HG03442 (cell line): ENCODE measurements at regions not wholly inside any gene's neighbourhood (a gene's known extent, or its start where the extent isn't known, plus 50 kb on each side); places are given as distances from the start of the nearest gene placed in this dataset.
"Not testable (repeated sequence)": the region's sequence is repeated elsewhere in the genome, so short reads cannot be mapped to it uniquely, and the experiment has no call there.

Experiments
- ATAC-seq: cut with Tn5 transposase; IDR thresholded peaks from one replicate; pipeline ENCODE4 v1.9.1; 2021; ENCODE audit warnings: mild to moderate bottlenecking, moderate library complexity; ENCODE audit not compliant: unreplicated experiment

GRCh38 chr13:63551731-63552130 is 2136.1 kb upstream of the PCDH20 start:
- no peak for ATAC-seq

GRCh38 chr13:63546524-63546923 is 2130.9 kb upstream of the PCDH20 start:
- ATAC-seq, result no peak

- ATAC-seq, result no peak
Measured at GRCh38 chr13:63542770-63543169, 2127.1 kb upstream of the PCDH20 start.

- no peak for ATAC-seq
Measured at GRCh38 chr13:63541336-63541735, 2125.7 kb upstream of the PCDH20 start.

GRCh38 chr13:63540061-63540460 is 2124.4 kb upstream of the PCDH20 start:
- no peak for ATAC-seq

DNA sequence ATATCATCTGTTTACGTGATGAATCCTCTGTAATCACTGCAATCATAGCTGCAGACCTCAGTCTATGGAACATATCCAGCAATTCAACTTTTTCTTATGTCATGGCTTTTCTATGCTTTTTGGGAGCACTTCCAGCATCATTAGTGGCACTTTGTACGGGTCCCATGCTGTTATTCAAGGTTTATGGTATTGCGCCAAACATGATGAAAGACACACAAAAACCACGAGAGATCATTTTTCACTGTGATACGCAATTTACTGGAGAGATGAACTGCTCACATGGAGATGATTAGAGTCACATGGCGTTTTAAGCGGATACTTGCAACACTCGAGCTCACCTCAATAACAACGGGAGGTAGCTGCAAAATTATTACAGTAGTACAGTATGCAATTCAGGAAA is 2101.7 kb upstream of the PCDH20 start:
- ATAC-seq, result no peak

GRCh38 chr13:63516124-63516523 is 2100.5 kb upstream of the PCDH20 start:
- ATAC-seq, result no peak

DNA sequence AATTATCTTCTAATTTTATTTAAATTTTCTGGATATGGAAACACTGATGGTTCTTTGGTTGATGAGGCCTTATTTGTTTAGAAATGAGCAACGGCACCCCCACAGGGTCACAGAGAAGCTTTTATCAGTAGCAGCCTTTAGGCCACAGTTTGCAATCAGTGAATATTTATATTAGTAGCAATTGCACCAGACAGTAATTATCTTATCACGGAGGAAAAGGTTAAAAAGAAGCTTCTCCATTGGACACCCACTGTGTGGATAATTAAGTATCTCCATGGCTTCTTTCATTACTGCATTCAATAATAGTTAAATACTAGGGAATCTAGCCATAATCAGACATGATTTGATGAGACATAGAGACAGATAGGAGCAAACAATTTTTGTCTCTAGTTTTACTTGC is 2099.2 kb upstream of the PCDH20 start:
- no peak for ATAC-seq

GRCh38 chr13:63512095-63512494 is 2096.4 kb upstream of the PCDH20 start:
- ATAC-seq, result no peak

- ATAC-seq, result no peak
Measured at GRCh38 chr13:63501702-63502101, 2086.1 kb upstream of the PCDH20 start.

GRCh38 chr13:63497601-63498000 is 2082.0 kb upstream of the PCDH20 start:
- no peak for ATAC-seq

- ATAC-seq, result no peak
Measured at GRCh38 chr13:63492604-63493003, 2077.0 kb upstream of the PCDH20 start.

DNA sequence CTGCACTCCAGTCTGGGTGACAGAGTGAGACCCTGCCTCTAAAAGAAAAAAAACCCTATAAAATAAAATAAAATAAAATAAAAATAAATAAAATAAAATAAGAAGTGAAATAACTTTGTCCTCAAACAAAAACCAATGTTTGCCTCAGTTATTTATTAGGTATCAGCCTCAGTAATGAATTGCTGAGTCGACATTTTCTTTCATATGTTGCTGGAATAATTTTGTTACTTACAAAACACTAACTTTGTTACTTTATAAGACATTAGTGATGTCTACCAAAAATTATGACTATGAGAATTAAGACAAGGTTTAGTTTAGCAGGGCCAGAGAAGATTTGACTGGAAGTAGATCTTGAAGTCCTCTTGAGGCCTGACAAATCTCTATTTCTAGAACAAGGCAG is 2074.5 kb upstream of the PCDH20 start:
- ATAC-seq, result no peak

DNA sequence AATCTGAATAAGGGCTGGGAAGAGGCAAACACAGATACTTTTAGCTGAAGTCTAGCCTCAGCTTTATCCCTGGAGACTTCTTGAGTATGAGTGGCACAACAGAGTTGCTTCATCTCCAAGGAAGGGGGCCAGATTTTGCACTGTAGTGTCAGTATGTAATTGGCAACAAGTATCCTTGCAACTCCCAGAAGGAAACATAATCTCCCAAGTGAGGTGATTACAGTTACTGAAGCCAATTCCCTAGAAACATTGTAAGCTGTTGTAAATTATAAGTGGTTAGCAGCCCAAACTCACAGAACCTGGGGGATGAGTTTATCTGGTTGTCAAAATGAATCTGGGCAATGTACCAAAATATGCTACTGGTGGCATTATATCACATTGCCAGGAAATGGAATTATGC is 2065.7 kb upstream of the PCDH20 start:
- no peak for ATAC-seq

DNA sequence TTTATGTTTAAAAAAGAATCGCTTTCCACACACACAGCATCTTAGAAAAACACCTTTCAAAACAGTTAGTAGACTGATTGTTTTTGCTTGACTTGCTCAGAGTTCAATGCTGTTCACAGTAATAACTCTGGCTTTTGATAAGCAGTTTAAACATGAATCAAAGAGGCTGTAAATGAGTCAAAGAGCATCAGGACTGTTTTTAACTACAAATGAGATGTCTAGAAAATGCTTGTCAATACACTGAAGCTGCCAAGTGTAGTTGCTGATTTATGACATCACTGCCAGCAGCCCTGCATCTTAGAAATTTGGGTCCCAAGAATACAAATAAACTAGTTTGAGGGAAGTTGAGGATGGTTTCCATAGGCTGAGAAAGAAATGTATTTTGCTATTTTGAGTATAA is 2057.1 kb upstream of the PCDH20 start:
- no peak for ATAC-seq

GRCh38 chr13:63463782-63464610 is 2048.3 kb upstream of the PCDH20 start:
- peak; percentile 88 for ATAC-seq

DNA sequence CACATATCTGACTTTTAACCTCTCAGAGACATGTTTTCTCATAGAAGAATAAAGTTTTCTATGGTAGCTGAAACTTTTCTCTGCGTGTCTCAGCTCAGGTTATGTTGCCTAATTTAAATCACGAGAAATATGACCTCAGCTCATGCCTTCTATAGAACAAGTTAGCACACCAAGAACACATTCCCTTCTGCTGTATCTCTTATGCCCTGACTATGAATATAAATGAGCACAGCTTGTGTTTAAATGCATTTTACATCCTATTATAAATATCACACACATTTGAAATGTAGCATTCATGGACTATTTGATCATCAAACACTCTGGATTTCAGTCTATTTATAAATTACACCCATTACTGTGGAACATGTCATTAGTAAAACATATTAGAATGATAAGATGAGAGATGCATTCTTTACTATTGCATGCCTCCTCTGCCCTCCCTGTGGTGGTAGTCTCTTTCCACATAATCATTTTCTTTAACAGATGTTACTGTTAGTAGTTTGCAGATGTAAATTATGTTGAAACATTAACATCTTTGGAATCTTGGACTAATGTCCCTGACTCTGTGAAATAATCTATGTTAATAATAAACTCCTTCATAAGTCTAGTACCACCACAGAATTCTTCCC is 2044.9 kb upstream of the PCDH20 start:
- no peak for ATAC-seq

- no peak for ATAC-seq
Measured at GRCh38 chr13:63457186-63457585, 2041.5 kb upstream of the PCDH20 start.

- no peak for ATAC-seq
Measured at GRCh38 chr13:63455938-63456337, 2040.3 kb upstream of the PCDH20 start.

GRCh38 chr13:63449550-63449949 is 2033.9 kb upstream of the PCDH20 start:
- no peak for ATAC-seq

DNA sequence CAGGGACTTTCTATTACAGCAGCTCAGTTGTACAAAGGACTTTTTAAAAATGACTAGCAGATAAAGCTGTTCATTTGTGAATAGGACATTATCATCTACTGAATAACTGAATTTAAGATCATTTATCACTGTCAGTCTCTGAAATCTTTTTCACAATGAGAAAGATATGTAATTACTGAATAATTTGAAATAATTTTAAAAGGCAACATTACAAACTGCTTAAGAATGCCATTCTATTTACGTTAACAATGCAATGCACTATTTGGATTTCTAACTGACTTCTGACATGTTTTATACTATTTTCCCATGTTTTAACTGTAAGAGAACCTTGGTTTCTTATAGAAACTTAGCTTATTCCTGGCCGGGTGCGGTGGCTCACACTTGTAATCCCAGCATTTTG is 2033.0 kb upstream of the PCDH20 start:
- no peak for ATAC-seq

DNA sequence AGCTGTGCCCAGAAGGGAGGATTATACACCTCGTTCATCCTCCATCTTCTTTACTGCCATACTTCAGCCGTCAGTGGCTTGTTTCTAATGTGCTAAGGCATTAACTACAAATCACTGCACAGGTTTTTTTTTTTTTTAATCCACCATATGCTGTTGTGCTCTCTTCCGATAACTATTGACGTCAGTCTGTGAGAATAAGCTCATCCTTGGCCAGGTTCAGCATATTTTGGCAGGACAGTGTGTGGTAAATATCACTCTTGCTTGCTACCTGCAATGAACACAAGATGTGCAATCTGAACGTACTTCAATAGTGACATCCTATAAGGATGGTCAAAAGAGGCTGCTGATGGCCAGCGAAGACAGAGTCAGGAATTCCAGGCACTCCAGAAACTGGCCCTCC is 2030.7 kb upstream of the PCDH20 start:
- no peak for ATAC-seq

DNA sequence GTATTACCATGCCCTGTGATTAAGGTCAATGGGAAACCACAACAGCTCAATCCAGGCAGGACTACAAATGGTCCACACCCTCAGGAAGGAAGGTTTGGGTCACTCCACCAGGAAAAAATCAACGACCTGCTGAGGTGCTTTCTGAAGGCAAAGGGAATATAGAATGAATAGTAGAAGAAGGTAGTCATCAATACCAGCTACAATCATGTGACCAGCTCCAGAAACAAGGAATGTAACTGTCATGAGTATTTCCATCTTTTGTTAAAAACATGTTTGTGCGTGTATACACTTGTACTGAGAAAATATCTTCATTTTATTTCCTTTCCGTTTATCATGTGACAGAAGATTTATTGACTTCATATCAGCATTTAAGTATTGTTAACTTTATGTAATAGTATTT is 2028.6 kb upstream of the PCDH20 start:
- not testable (repeated sequence) for ATAC-seq
